GM12878 (cell line): ENCODE measurements at regions not wholly inside any gene's neighbourhood (a gene's known extent, or its start where the extent isn't known, plus 50 kb on each side); places are given as distances from the start of the nearest gene placed in this dataset.

Experiments used
- ATF2 ChIP-seq: IDR thresholded peaks from 2 replicates; pipeline ENCODE4 v1.6.1; 2012; ENCODE audit warnings: low read length, inconsistent platforms
- BCL11A ChIP-seq: IDR thresholded peaks from 2 replicates; pipeline ENCODE4 v1.6.1; 2011; ENCODE audit warnings: low read depth, low read length
- CTCF ChIP-seq, 3 experiments: IDR thresholded peaks in 2 of 3; conservative IDR thresholded peaks in 1 of 3; 2 replicates each; pipeline ENCODE4 v1.5.1; 2011; ENCODE audit warnings: low read depth in 3 of 3, low read length in 3 of 3, mild to moderate bottlenecking in 3 of 3, control low read depth in 2 of 3, moderate library complexity in 2 of 3, inconsistent platforms in 1 of 3, mixed read lengths in 1 of 3; ENCODE audit not compliant: control insufficient read depth in 2 of 3, insufficient read depth in 1 of 3; ENCODE audit errors: extremely low read depth in 1 of 3
- EZH2 ChIP-seq: IDR thresholded peaks from 2 replicates; pipeline ENCODE4 v1.6.1; 2012; ENCODE audit warnings: low read depth, mild to moderate bottlenecking, control low read depth, inconsistent platforms, low read length, borderline replicate concordance; ENCODE audit not compliant: control insufficient read depth
- FOXM1 ChIP-seq: IDR thresholded peaks from 2 replicates; pipeline ENCODE4 v1.6.1; 2012; ENCODE audit warnings: low read depth, mild to moderate bottlenecking, inconsistent platforms, low read length, moderate library complexity
- JUNB ChIP-seq: IDR thresholded peaks from 2 replicates; pipeline ENCODE4 v1.6.1; 2016; ENCODE audit warnings: antibody characterized with exemption, mild to moderate bottlenecking
- MAX ChIP-seq: IDR thresholded peaks from 2 replicates; pipeline ENCODE4 v1.6.1; 2012; ENCODE audit warnings: low read depth, low read length, improper control_type of control experiment
- POU2F2 ChIP-seq: IDR thresholded peaks from 3 replicates; pipeline ENCODE4 v1.6.1; 2011; ENCODE audit warnings: low read depth, mild to moderate bottlenecking, low read length, borderline replicate concordance
- ZZZ3 ChIP-seq: IDR thresholded peaks from 2 replicates; pipeline ENCODE4 v1.6.1; 2011; ENCODE audit warnings: low read depth; ENCODE audit not compliant: control insufficient read depth, insufficient read length

- TF ChIP-seq CTCF (IDR thresholded peaks at IDR 0.05 in 2 of 3, conservative IDR thresholded peaks at IDR 0.05 in 1 of 3; ENCODE audit: control insufficient read depth in 2 of 3, extremely low read depth in 1 of 3, insufficient read depth in 1 of 3, low read depth in 3 of 3, low read length in 3 of 3) (no peak), MAX (no peak), ZZZ3 (no peak), POU2F2 (no peak), JUNB (no peak), EZH2 (no peak), FOXM1 (no peak), ATF2 (no peak), BCL11A (no peak)
These were observed 331.5 kb upstream of the NOX3 start for GRCh38 chr6:155787168-155787567.
